Astrocyte (in vitro differentiated cells and primary cell): ENCODE measurements at regions not wholly inside any gene's neighbourhood (a gene's known extent, or its start where the extent isn't known, plus 50 kb on each side); places are given as distances from the start of the nearest gene placed in this dataset.
"Not testable (repeated sequence)": the region's sequence is repeated elsewhere in the genome, so short reads cannot be mapped to it uniquely, and the experiment has no call there.

ENCODE experiments used
- DNase-seq: peaks from one replicate; pipeline ENCODE4 v3.0.0-alpha.2; 2010; ENCODE audit warnings: low read depth
- FAIRE-seq: peaks from 2 replicates; lab custom pipeline; 2011; peaks lifted over from hg19 to GRCh38; lab: Jason Lieb, UNC
- H2AFZ ChIP-seq: 2 replicates; pipeline ENCODE4 v1.6.0; 2012; ENCODE audit warnings: low read depth, low read length, inconsistent platforms
- H3K27ac ChIP-seq: 2 replicates; pipeline ENCODE4 v1.5.1; 2011; ENCODE audit warnings: low read depth, low read length, inconsistent platforms
- H3K27me3 ChIP-seq: 2 replicates; pipeline ENCODE4 v1.6.0; 2011; ENCODE audit warnings: low read length, inconsistent platforms; ENCODE audit not compliant: insufficient read depth
- H3K36me3 ChIP-seq: 2 replicates; pipeline ENCODE4 v1.5.1; 2011; ENCODE audit warnings: low read length, inconsistent platforms; ENCODE audit not compliant: insufficient read depth
- H3K4me1 ChIP-seq: 2 replicates; pipeline ENCODE4 v1.5.1; 2011; ENCODE audit warnings: low read length, inconsistent platforms; ENCODE audit not compliant: insufficient read depth
- H3K4me2 ChIP-seq: 2 replicates; pipeline ENCODE4 v1.6.0; 2012; ENCODE audit warnings: low read length, inconsistent platforms
- H3K4me3 ChIP-seq: 2 replicates; pipeline ENCODE4 v1.5.1; 2011; ENCODE audit warnings: low read depth, mild to moderate bottlenecking, low read length, inconsistent platforms; ENCODE audit not compliant: insufficient read depth
- H3K79me2 ChIP-seq: 2 replicates; pipeline ENCODE4 v1.6.0; 2012; ENCODE audit warnings: mild to moderate bottlenecking, low read length, inconsistent platforms; ENCODE audit not compliant: insufficient read depth
- H3K9ac ChIP-seq: 2 replicates; pipeline ENCODE4 v1.6.0; 2012; ENCODE audit warnings: mild to moderate bottlenecking, low read length, inconsistent platforms
- H3K9me3 ChIP-seq: 2 replicates; pipeline ENCODE4 v1.5.1; 2012; ENCODE audit warnings: low read depth, mild to moderate bottlenecking, low read length, inconsistent platforms; ENCODE audit not compliant: insufficient read depth
- H4K20me1 ChIP-seq: 2 replicates; pipeline ENCODE4 v1.6.0; 2012; ENCODE audit warnings: low read length, inconsistent platforms; ENCODE audit not compliant: insufficient read depth
- H3K27ac Mint-ChIP-seq: one replicate; pipeline ENCODE4 v1.8.0; 2021; ENCODE audit warnings: mild to moderate bottlenecking, mixed read lengths; ENCODE audit not compliant: unreplicated experiment
- H3K27me3 Mint-ChIP-seq: one replicate; pipeline ENCODE4 v1.8.0; 2021; ENCODE audit warnings: low read depth, mixed read lengths; ENCODE audit not compliant: unreplicated experiment
- H3K36me3 Mint-ChIP-seq: one replicate; pipeline ENCODE4 v1.8.0; 2021; ENCODE audit warnings: low read depth, mixed read lengths; ENCODE audit not compliant: unreplicated experiment
- H3K4me1 Mint-ChIP-seq: one replicate; pipeline ENCODE4 v1.8.0; 2021; ENCODE audit warnings: low read depth, mixed read lengths; ENCODE audit not compliant: unreplicated experiment
- H3K4me3 Mint-ChIP-seq: one replicate; pipeline ENCODE4 v1.8.0; 2021; ENCODE audit warnings: mild to moderate bottlenecking, moderate library complexity, mixed read lengths; ENCODE audit not compliant: unreplicated experiment
- H3K9me3 Mint-ChIP-seq: one replicate; pipeline ENCODE4 v1.8.0; 2021; ENCODE audit warnings: mild to moderate bottlenecking, mixed read lengths; ENCODE audit not compliant: unreplicated experiment
- EZH2 ChIP-seq: IDR thresholded peaks from 2 replicates; pipeline ENCODE4 v1.6.1; 2012; ENCODE audit warnings: mild to moderate bottlenecking, low read length, inconsistent platforms; ENCODE audit not compliant: insufficient read depth
- TF ChIP-seq, protein P1 (sequence below): IDR thresholded peaks from 2 replicates; pipeline ENCODE4 v1.5.1; 2011; ENCODE audit warnings: low read depth, mild to moderate bottlenecking, inconsistent platforms, low read length, moderate library complexity; ENCODE audit not compliant: insufficient read depth

DNA sequence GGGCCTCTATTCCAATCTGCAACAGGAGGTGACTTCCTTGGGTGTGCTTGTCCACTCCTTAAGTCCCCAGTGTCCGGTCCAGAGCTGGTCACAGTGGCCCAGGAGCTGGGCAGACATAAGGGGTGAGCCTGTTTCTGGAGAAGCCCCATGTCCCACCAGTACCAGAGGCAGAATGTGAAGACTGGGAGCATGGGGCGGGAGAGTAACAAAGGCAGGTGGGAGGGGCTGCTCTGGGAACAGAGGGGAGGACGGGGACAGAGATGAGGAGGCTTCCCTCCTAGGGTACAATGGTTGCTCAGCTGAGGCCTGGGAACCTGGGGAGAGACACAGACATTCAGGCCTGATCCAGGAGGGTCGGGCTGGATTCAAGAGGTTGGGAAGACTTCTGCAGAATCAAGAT is 323.3 kb upstream of the TNRC6C start:
- Mint-ChIP-seq H3K4me1 (no peaks in the 10 kb centered on the region), H3K4me3 (no peak overlapping the region), H3K27me3 (peaks cover 45% of the 10 kb centered on the region), H3K9me3 (no peaks in the 10 kb centered on the region), H3K36me3 (no peaks in the 10 kb centered on the region), H3K27ac (no peak overlapping the region)
- Histone ChIP-seq H3K9ac (no peak overlapping the region), H3K27ac (no peak overlapping the region), H3K79me2 (no peaks in the 10 kb centered on the region), H3K4me1 (no peaks in the 10 kb centered on the region), H3K4me3 (no peak overlapping the region), H2AFZ (no peak overlapping the region), H3K4me2 (no peak overlapping the region), H3K36me3 (no peaks in the 10 kb centered on the region), H4K20me1 (no peaks in the 10 kb centered on the region), H3K9me3 (no peaks in the 10 kb centered on the region), H3K27me3 (peaks cover 18% of the 10 kb centered on the region)
- DNase-seq (no peak), FAIRE-seq (no peak)
- TF ChIP-seq, protein P1, sequence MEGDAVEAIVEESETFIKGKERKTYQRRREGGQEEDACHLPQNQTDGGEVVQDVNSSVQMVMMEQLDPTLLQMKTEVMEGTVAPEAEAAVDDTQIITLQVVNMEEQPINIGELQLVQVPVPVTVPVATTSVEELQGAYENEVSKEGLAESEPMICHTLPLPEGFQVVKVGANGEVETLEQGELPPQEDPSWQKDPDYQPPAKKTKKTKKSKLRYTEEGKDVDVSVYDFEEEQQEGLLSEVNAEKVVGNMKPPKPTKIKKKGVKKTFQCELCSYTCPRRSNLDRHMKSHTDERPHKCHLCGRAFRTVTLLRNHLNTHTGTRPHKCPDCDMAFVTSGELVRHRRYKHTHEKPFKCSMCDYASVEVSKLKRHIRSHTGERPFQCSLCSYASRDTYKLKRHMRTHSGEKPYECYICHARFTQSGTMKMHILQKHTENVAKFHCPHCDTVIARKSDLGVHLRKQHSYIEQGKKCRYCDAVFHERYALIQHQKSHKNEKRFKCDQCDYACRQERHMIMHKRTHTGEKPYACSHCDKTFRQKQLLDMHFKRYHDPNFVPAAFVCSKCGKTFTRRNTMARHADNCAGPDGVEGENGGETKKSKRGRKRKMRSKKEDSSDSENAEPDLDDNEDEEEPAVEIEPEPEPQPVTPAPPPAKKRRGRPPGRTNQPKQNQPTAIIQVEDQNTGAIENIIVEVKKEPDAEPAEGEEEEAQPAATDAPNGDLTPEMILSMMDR, result no peak
- TF ChIP-seq EZH2, result no peak

DNA sequence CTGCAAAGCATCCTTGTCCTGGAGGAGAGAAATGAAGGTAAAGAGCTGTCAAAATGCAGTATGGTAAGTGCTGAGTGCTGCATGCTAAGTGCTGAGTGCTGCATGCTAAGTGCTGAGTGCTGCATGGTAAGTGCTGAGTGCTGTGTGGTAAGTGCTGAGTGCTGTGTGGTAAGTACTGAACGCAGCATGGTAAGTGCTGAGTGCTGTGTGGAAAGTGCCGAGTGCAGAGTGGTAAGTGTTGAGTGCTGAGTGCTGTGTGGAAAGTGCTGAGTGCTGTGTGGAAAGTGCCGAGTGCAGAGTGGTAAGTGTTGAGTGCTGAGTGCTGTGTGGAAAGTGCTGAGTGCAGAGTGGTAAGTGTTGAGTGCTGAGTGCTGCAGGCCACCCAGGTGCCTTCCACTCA is 322.7 kb upstream of the TNRC6C start:
- not testable (repeated sequence) for H3K9me3 ChIP-seq, H3K27ac Mint-ChIP-seq, H3K36me3 ChIP-seq, H3K9me3 Mint-ChIP-seq, H3K4me1 ChIP-seq, H3K27ac ChIP-seq, H3K4me3 ChIP-seq, H3K4me3 Mint-ChIP-seq, H3K36me3 Mint-ChIP-seq, DNase-seq, H3K4me2 ChIP-seq, H2AFZ ChIP-seq, H4K20me1 ChIP-seq, H3K9ac ChIP-seq, H3K79me2 ChIP-seq, H3K4me1 Mint-ChIP-seq
- H3K27me3 ChIP-seq, result peaks cover 18% of the 10 kb centered on the region
- H3K27me3 Mint-ChIP-seq, result peaks cover 51% of the 10 kb centered on the region
- peak; percentile 68 for FAIRE-seq

DNA sequence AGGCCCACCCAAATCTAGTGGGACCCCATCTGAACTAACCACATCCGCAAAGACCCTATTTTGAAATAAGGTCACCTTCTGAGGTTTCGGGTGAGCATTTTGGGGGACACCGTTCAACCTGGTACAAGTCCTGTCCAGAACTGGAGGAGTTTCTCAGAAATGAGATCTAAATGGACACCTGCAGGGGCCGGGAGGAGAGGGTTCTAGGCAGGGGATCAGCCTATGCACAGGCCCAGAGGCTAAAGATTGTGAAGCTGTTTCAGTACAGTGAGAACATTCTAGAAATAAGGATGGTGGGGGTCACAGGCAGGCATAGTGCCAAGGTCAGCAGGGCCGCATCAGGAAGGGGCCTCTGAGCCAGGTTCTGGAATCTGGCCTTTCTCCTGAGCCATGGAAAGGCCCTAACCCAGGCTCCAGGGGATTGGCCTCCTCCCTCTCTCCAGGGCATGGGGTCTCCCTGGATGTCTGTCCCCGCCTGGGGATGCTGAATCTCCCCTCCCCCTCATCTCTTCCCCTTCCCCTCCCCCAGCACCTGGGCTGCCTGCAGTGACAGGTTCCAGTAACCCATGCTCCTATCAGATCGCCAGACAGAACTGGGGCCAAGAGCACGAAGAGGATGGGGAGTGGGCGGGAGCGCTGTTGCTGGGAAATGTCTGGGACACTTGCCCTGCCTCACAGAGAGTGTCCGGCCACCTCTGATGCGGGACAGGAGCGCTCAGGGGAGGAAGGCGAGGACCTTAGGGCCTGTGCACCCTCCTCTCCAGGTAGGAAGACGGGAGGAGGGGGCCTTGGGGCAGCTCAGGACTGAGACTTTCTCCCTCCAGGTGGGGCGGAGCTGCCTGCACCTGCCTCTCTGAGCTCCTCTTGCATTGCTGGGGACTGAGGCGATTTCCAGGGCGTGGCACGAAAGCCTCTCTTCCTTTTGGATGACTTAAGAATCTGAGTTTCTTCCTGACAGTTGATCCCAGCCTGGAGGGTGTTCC is 321.4 kb upstream of the TNRC6C start:
- peak overlapping the region; percentile 9 for H3K4me3 Mint-ChIP-seq
- Histone ChIP-seq H3K27ac (no peak overlapping the region), H2AFZ (no peak overlapping the region), H3K4me2 (no peak overlapping the region), H3K4me3 (no peak overlapping the region), H3K9ac (no peak overlapping the region), H3K79me2 (no peaks in the 10 kb centered on the region), H3K36me3 (no peaks in the 10 kb centered on the region), H3K4me1 (no peaks in the 10 kb centered on the region), H3K9me3 (no peaks in the 10 kb centered on the region), H4K20me1 (no peaks in the 10 kb centered on the region), H3K27me3 (peaks cover 23% of the 10 kb centered on the region)
- H3K27ac Mint-ChIP-seq, result peak overlapping the region; percentile 8
- no peaks in the 10 kb centered on the region for H3K9me3 Mint-ChIP-seq
- no peaks in the 10 kb centered on the region for H3K4me1 Mint-ChIP-seq
- peaks cover 61% of the 10 kb centered on the region for H3K27me3 Mint-ChIP-seq
- FAIRE-seq (no peak), DNase-seq (no peak)
- no peaks in the 10 kb centered on the region for H3K36me3 Mint-ChIP-seq
- TF ChIP-seq, protein P1, result no peak
- no peak for TF ChIP-seq EZH2
